WTC11 (cell line): ENCODE measurements at regions not wholly inside any gene's neighbourhood (a gene's known extent, or its start where the extent isn't known, plus 50 kb on each side); places are given as distances from the start of the nearest gene placed in this dataset.

ENCODE experiments used
- ATAC-seq: fragments of 200-7000 bp; cut with Tn5 transposase; 2 replicates; pipeline ENCODE4 v1.10.0; 2021; ENCODE audit warnings: mild to moderate bottlenecking, moderate library complexity
- CTCF ChIA-PET: fragments of 300-600 bp; sonication (Branson Sonifier 250); formaldehyde crosslinking; loops from one replicate; lab custom pipeline; 2021; ENCODE audit warnings: antibody characterized with exemption; lab: Charles Lee
- POLR2A ChIA-PET: fragments of 350-600 bp; sonication (Branson Sonifier 250); formaldehyde crosslinking; loops from one replicate; lab custom pipeline; 2021; ENCODE audit warnings: antibody characterized with exemption; lab: Charles Lee
- DNase-seq: peaks from one replicate; pipeline ENCODE4 v3.0.0; 2021; ENCODE audit warnings: low spot score
- H3K27ac Mint-ChIP-seq: 2 replicates; pipeline ENCODE4 v1.8.0; 2021; ENCODE audit warnings: mixed read lengths
- H3K27me3 Mint-ChIP-seq: 2 replicates; pipeline ENCODE4 v1.8.0; 2021; ENCODE audit warnings: low read depth, mild to moderate bottlenecking, moderate library complexity, mixed read lengths
- H3K36me3 Mint-ChIP-seq: 2 replicates; pipeline ENCODE4 v1.8.0; 2021; ENCODE audit warnings: mixed read lengths
- H3K4me1 Mint-ChIP-seq: 2 replicates; pipeline ENCODE4 v1.8.0; 2022; ENCODE audit warnings: mixed read lengths
- H3K4me3 Mint-ChIP-seq: 2 replicates; pipeline ENCODE4 v1.8.0; 2021; ENCODE audit warnings: mild to moderate bottlenecking, moderate library complexity, mixed read lengths
- H3K9me3 Mint-ChIP-seq: 2 replicates; pipeline ENCODE4 v1.8.0; 2021; ENCODE audit warnings: mixed read lengths
- AR ChIP-seq: fragments of 250-450 bp; sonication (Bioruptor Pico); IDR thresholded peaks from 2 replicates; pipeline ENCODE4 v1.9.0; 2021; ENCODE audit warnings: mild to moderate bottlenecking
- CTCF ChIP-seq: fragments of 200-600 bp; IDR thresholded peaks from 2 replicates; pipeline ENCODE4 v1.8.0; 2022; ENCODE audit warnings: antibody characterized with exemption
- FOXJ3 ChIP-seq: sonication (generic); formaldehyde crosslinking; IDR thresholded peaks from 2 replicates; pipeline ENCODE4 v1.9.0; 2021; ENCODE audit warnings: missing genetic modification reagents, mild to moderate bottlenecking, borderline replicate concordance
- GTF2I ChIP-seq: fragments of 250-450 bp; sonication (Bioruptor Pico); conservative IDR thresholded peaks from 2 replicates; pipeline ENCODE4 v1.4.0; 2021; ENCODE audit warnings: mild to moderate bottlenecking
- HMGA2 ChIP-seq: fragments of 250-450 bp; sonication (Bioruptor Pico); IDR thresholded peaks from 2 replicates; pipeline ENCODE4 v1.4.0; 2021; ENCODE audit warnings: mild to moderate bottlenecking, moderate library complexity
- MXD4 ChIP-seq: fragments of 250-450 bp; sonication (Bioruptor Pico); IDR thresholded peaks from 2 replicates; pipeline ENCODE4 v1.8.0; 2021; ENCODE audit warnings: mild to moderate bottlenecking, moderate library complexity, borderline replicate concordance
- MYBL2 ChIP-seq: sonication (generic); formaldehyde crosslinking; IDR thresholded peaks from 2 replicates; pipeline ENCODE4 v1.8.1; 2023; ENCODE audit warnings: mild to moderate bottlenecking, moderate library complexity, missing genetic modification reagents
- NR2C2 ChIP-seq: sonication (generic); formaldehyde crosslinking; IDR thresholded peaks from 2 replicates; pipeline ENCODE4 v1.8.0; 2022; ENCODE audit warnings: mild to moderate bottlenecking, missing genetic modification reagents
- NR3C1 ChIP-seq: sonication (generic); formaldehyde crosslinking; conservative IDR thresholded peaks from 2 replicates; pipeline ENCODE4 v1.8.1; 2023; ENCODE audit warnings: low read depth, mild to moderate bottlenecking, missing genetic modification reagents
- RELA ChIP-seq: sonication (generic); formaldehyde crosslinking; IDR thresholded peaks from 2 replicates; pipeline ENCODE4 v1.8.1; 2022; ENCODE audit warnings: missing genetic modification reagents, mild to moderate bottlenecking, borderline replicate concordance
- SMAD3 ChIP-seq: sonication (generic); formaldehyde crosslinking; IDR thresholded peaks from 2 replicates; pipeline ENCODE4 v1.8.0; 2022; ENCODE audit warnings: missing genetic modification reagents, mild to moderate bottlenecking, borderline replicate concordance
- SP1 ChIP-seq: sonication (generic); formaldehyde crosslinking; conservative IDR thresholded peaks from 2 replicates; pipeline ENCODE4 v1.8.1; 2022; ENCODE audit warnings: missing genetic modification reagents
- TP53 ChIP-seq: sonication (generic); formaldehyde crosslinking; IDR thresholded peaks from 2 replicates; pipeline ENCODE4 v1.8.1; 2023; ENCODE audit warnings: mild to moderate bottlenecking, missing genetic modification reagents
- ZBTB43 ChIP-seq: sonication (generic); formaldehyde crosslinking; IDR thresholded peaks from 2 replicates; pipeline ENCODE4 v1.8.1; 2023; ENCODE audit warnings: mild to moderate bottlenecking, missing genetic modification reagents
- ZMAT4 ChIP-seq: fragments of 250-450 bp; sonication (Bioruptor Pico); IDR thresholded peaks from 2 replicates; pipeline ENCODE4 v1.9.0; 2021; ENCODE audit warnings: mild to moderate bottlenecking
- ZNF121 ChIP-seq: sonication (generic); formaldehyde crosslinking; IDR thresholded peaks from 2 replicates; pipeline ENCODE4 v1.8.0; 2023; ENCODE audit warnings: missing genetic modification reagents
- ZNF138 ChIP-seq: sonication (generic); formaldehyde crosslinking; conservative IDR thresholded peaks from 2 replicates; pipeline ENCODE4 v1.8.1; 2022; ENCODE audit warnings: mild to moderate bottlenecking, moderate library complexity, missing genetic modification reagents
- ZNF219 ChIP-seq: sonication (generic); formaldehyde crosslinking; IDR thresholded peaks from 2 replicates; pipeline ENCODE4 v1.8.0; 2023; ENCODE audit warnings: missing genetic modification reagents, mild to moderate bottlenecking, borderline replicate concordance
- ZNF263 ChIP-seq: sonication (generic); formaldehyde crosslinking; IDR thresholded peaks from 2 replicates; pipeline ENCODE4 v1.8.1; 2022; ENCODE audit warnings: low read depth, mild to moderate bottlenecking, moderate library complexity, missing genetic modification reagents
- ZNF281 ChIP-seq: sonication (generic); formaldehyde crosslinking; IDR thresholded peaks from 2 replicates; pipeline ENCODE4 v1.8.0; 2023; ENCODE audit warnings: mild to moderate bottlenecking, missing genetic modification reagents
- ZNF416 ChIP-seq: fragments of 250-450 bp; sonication (Bioruptor Pico); IDR thresholded peaks from 2 replicates; pipeline ENCODE4 v1.9.0; 2021; ENCODE audit warnings: mild to moderate bottlenecking, inconsistent platforms
- ZNF532 ChIP-seq: fragments of 250-450 bp; sonication (Bioruptor Pico); IDR thresholded peaks from 2 replicates; pipeline ENCODE4 v1.9.0; 2021; ENCODE audit warnings: mild to moderate bottlenecking, borderline replicate concordance

GRCh38 chr5:3740546-3741373 is 145.1 kb downstream of the IRX1 start:
- no peaks in the 10 kb centered on the region for H3K27me3 Mint-ChIP-seq
- POLR2A ChIA-PET = no interaction called here
- ATAC-seq = no peak
- H3K9me3 Mint-ChIP-seq = peaks cover 17% of the 10 kb centered on the region
- no peak for TF ChIP-seq AR
- TF ChIP-seq SMAD3 = no peak
- no peak for TF ChIP-seq HMGA2 (CRISPR knock-in tag)
- no peak for TF ChIP-seq CTCF
- no peak for TF ChIP-seq ZNF138 (CRISPR knock-in tag)
- no peak for TF ChIP-seq SP1 (CRISPR knock-in tag)
- TF ChIP-seq MYBL2 (CRISPR knock-in tag) = no peak
- no peak for TF ChIP-seq ZNF219 (CRISPR knock-in tag)
- TF ChIP-seq TP53 = no peak
- no peak for TF ChIP-seq ZBTB43 (CRISPR knock-in tag)
- TF ChIP-seq ZNF532 (CRISPR knock-in tag) = no peak
- no peak for TF ChIP-seq RELA (CRISPR knock-in tag)
- no peak for TF ChIP-seq MXD4 (CRISPR knock-in tag)
- TF ChIP-seq NR3C1 (CRISPR knock-in tag) = no peak
- TF ChIP-seq, all 79 proteins: peak for 0
- Mint-ChIP-seq H3K27ac (no peak overlapping the region), H3K4me3 (no peak overlapping the region), H3K36me3 (no peaks in the 10 kb centered on the region), H3K4me1 (peaks cover 9% of the 10 kb centered on the region)
- CTCF ChIA-PET = no interaction called here
- DNase-seq = no peak

GRCh38 chr5:3741374-3741770 is 145.7 kb downstream of the IRX1 start:
- Mint-ChIP-seq H3K4me3 (no peak overlapping the region), H3K9me3 (peaks cover 20% of the 10 kb centered on the region), H3K27me3 (no peaks in the 10 kb centered on the region), H3K36me3 (peaks cover 3% of the 10 kb centered on the region), H3K27ac (no peak overlapping the region), H3K4me1 (peaks cover 5% of the 10 kb centered on the region)
- ChIA-PET POLR2A (no interaction called here), CTCF (no interaction called here)
- ATAC-seq = no peak
- DNase-seq = no peak
- TF ChIP-seq MXD4 (CRISPR knock-in tag) (no peak), NR2C2 (CRISPR knock-in tag) (no peak), ZNF121 (CRISPR knock-in tag) (no peak), SMAD3 (no peak), HMGA2 (CRISPR knock-in tag) (no peak), FOXJ3 (no peak), GTF2I (CRISPR knock-in tag) (no peak), ZNF416 (CRISPR knock-in tag) (no peak), ZMAT4 (CRISPR knock-in tag) (no peak), ZNF263 (CRISPR knock-in tag) (no peak), ZNF281 (CRISPR knock-in tag) (no peak)
